Amygdala (tissue), 56 donors: ENCODE measurements at regions not wholly inside any gene's neighbourhood (a gene's known extent, or its start where the extent isn't known, plus 50 kb on each side); places are given as distances from the start of the nearest gene placed in this dataset.

Experiments
- DNase-seq, 56 donors: peaks; one replicate each; lab custom pipeline; 2025; lab: John Stamatoyannopoulos, UW

- no peak for DNase-seq
These were observed 52.1 kb downstream of the MPP7 start for GRCh38 chr10:28250782-28251181.

GRCh38 chr10:28250358-28250757 is 52.5 kb downstream of the MPP7 start:
- no peak for DNase-seq

- DNase-seq, result no peak
These were observed 53.4 kb downstream of the MPP7 start for GRCh38 chr10:28249512-28249911.

GRCh38 chr10:28248092-28248491 is 54.8 kb downstream of the MPP7 start:
- DNase-seq, result no peak

GRCh38 chr10:28246023-28246422 is 56.8 kb downstream of the MPP7 start:
- no peak for DNase-seq

GRCh38 chr10:28243923-28244322 is 58.9 kb downstream of the MPP7 start:
- DNase-seq, result no peak

- no peak for DNase-seq
These were observed 60.2 kb downstream of the MPP7 start for GRCh38 chr10:28242555-28243204.

GRCh38 chr10:28241741-28242399 is 61.0 kb downstream of the MPP7 start:
- peak in 3 of 56 donors; percentile 0 to 29 (median 14) for DNase-seq

- DNase-seq, result no peak
These were observed 62.5 kb downstream of the MPP7 start for GRCh38 chr10:28240400-28240799.

- no peak for DNase-seq
These were observed 66.3 kb downstream of the MPP7 start for GRCh38 chr10:28236591-28236990.

GRCh38 chr10:28220811-28221210 is 82.1 kb downstream of the MPP7 start:
- no peak for DNase-seq

GRCh38 chr10:28219251-28219650 is 83.6 kb downstream of the MPP7 start:
- no peak for DNase-seq

- no peak for DNase-seq
These were observed 85.0 kb downstream of the MPP7 start for GRCh38 chr10:28217848-28218247.

GRCh38 chr10:28215930-28216329 is 86.9 kb downstream of the MPP7 start:
- no peak for DNase-seq

GRCh38 chr10:28214219-28214618 is 88.6 kb downstream of the MPP7 start:
- no peak for DNase-seq

- DNase-seq, result no peak
These were observed 91.1 kb downstream of the MPP7 start for GRCh38 chr10:28211759-28212158.

- DNase-seq, result no peak
These were observed 95.1 kb downstream of the MPP7 start for GRCh38 chr10:28207799-28208198.

- no peak for DNase-seq
These were observed 99.9 kb downstream of the MPP7 start for GRCh38 chr10:28202941-28203352.

- no peak for DNase-seq
These were observed 101.2 kb downstream of the MPP7 start for GRCh38 chr10:28201410-28202400.

GRCh38 chr10:28200775-28201174 is 102.1 kb downstream of the MPP7 start:
- no peak for DNase-seq

GRCh38 chr10:28199941-28200340 is 102.9 kb downstream of the MPP7 start:
- no peak for DNase-seq
